ENCODE measurements at regions not wholly inside any gene's neighbourhood (a gene's known extent, or its start where the extent isn't known, plus 50 kb on each side); places are given as distances from the start of the nearest gene placed in this dataset.

DNA sequence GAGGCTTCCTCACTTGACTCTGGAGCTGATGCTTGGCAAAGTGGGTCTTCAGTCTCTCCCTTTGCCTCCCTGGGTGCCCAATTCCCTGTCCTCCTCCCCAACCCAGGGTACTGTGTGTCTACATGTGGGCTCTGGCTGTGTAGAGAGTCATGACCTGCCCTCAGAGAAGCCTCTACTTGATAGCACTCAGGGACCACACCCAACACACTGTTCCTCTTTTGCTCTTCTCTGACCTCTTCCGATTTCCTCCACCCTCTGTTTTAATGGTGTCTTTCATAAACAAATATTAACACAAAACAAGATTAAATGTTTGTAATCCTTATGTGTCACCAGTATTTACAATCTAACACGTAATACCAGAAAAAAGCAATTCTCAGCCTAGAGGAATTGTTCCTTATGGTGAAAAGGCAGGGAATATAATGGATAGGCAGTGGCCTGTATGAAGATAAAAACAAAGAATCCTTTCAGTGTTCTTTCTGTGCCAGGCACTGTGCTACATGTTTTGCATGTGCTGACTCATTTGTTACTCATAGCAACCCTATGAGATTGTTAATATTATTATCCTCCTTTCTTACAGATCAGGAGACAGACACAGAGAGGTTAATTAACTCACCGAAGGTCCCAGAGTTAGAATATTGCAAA is 58.2 kb downstream of the HSD3B1 start:
- DNase-seq: peak; percentile 3

DNA sequence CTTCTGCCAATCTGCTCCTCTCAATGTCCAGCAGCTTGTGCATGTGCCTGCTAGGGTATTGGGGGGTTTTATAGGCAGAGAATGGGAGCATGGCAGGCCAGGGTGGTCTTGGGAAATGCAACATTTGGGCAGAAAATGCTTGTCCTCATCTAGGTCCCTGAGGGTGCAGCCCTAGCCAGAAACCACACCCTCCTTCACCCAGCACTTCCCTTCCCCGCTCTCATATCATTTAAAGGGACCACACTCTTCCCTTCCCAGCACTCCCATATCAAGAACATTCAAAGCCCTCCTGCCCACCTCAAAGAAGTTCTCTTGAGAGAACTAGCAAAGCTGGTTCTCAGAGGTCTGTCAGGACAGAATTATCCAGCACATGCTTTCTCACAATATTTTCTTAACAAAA is 62.1 kb downstream of the HSD3B1 start:
- DNase-seq: no peak
